Activated CD8-positive, alpha-beta memory T cell treated with anti-CD3 and anti-CD28 coated beads, Interleukin-2, amount 10 ng/mL, durations not matched to agents 7 days and 5 days (primary cell): ENCODE measurements at regions not wholly inside any gene's neighbourhood (a gene's known extent, or its start where the extent isn't known, plus 50 kb on each side); places are given as distances from the start of the nearest gene placed in this dataset.

ENCODE experiments used
- ATAC-seq: fragments of 150-1000 bp; cut with Tn5 transposase; one replicate; pipeline ENCODE4 v1.10.0; 2021; ENCODE audit warnings: moderate library complexity
- CTCF ChIA-PET: fragments of 350-600 bp; sonication (Branson Sonifier 250); formaldehyde crosslinking; loops from one replicate; lab custom pipeline; 2021; ENCODE audit warnings: antibody characterized with exemption; lab: Charles Lee
- DNase-seq: peaks from one replicate; pipeline ENCODE4 v3.0.0-alpha.2; 2020
- H3K27ac Mint-ChIP-seq: one replicate; pipeline ENCODE4 v1.8.0; 2021; ENCODE audit warnings: mild to moderate bottlenecking, mixed read lengths
- H3K27me3 Mint-ChIP-seq: one replicate; pipeline ENCODE4 v1.8.0; 2021; ENCODE audit warnings: mixed read lengths
- H3K36me3 Mint-ChIP-seq: one replicate; pipeline ENCODE4 v1.8.0; 2021; ENCODE audit warnings: mild to moderate bottlenecking, mixed read lengths
- H3K4me1 Mint-ChIP-seq: one replicate; pipeline ENCODE4 v1.8.0; 2021; ENCODE audit warnings: mixed read lengths
- H3K4me3 Mint-ChIP-seq: one replicate; pipeline ENCODE4 v1.8.0; 2021; ENCODE audit warnings: mild to moderate bottlenecking, moderate library complexity, mixed read lengths
- H3K9me3 Mint-ChIP-seq: one replicate; pipeline ENCODE4 v1.8.0; 2022; ENCODE audit warnings: low read depth, mixed read lengths

- H3K27ac Mint-ChIP-seq = no peak overlapping the region
- peaks cover 14% of the 10 kb centered on the region for H3K27me3 Mint-ChIP-seq
- no peak for ATAC-seq
- H3K36me3 Mint-ChIP-seq = no peaks in the 10 kb centered on the region
- CTCF ChIA-PET = interaction anchor here (2.0 kb wide), 1 partner anchor 11 kb away, joined by 5 read pairs; no protein-coding TSS in a partner anchor
- DNase-seq = no peak
- no peak overlapping the region for H3K4me3 Mint-ChIP-seq
- no peaks in the 10 kb centered on the region for H3K9me3 Mint-ChIP-seq
- no peaks in the 10 kb centered on the region for H3K4me1 Mint-ChIP-seq
Observed at GRCh38 chr9:1946526-1947283, 68.4 kb upstream of the SMARCA2 start.

GRCh38 chr9:1947438-1947837, 67.7 kb upstream of the SMARCA2 start:
- no peaks in the 10 kb centered on the region for H3K9me3 Mint-ChIP-seq
- no peaks in the 10 kb centered on the region for H3K4me1 Mint-ChIP-seq
- CTCF ChIA-PET = interaction anchor here (2.0 kb wide), 1 partner anchor 11 kb away, joined by 5 read pairs; no protein-coding TSS in a partner anchor
- DNase-seq = no peak
- no peaks in the 10 kb centered on the region for H3K36me3 Mint-ChIP-seq
- no peak overlapping the region for H3K27ac Mint-ChIP-seq
- H3K27me3 Mint-ChIP-seq = peaks cover 14% of the 10 kb centered on the region
- ATAC-seq = no peak
- no peak overlapping the region for H3K4me3 Mint-ChIP-seq

GRCh38 chr9:1948541-1948940, 66.6 kb upstream of the SMARCA2 start:
- CTCF ChIA-PET = interaction anchor here (1.3 kb wide), 1 partner anchor 21 kb away, joined by 3 read pairs; no protein-coding TSS in a partner anchor
- peaks cover 14% of the 10 kb centered on the region for H3K27me3 Mint-ChIP-seq
- no peaks in the 10 kb centered on the region for H3K4me1 Mint-ChIP-seq
- H3K27ac Mint-ChIP-seq = no peak overlapping the region
- H3K36me3 Mint-ChIP-seq = no peaks in the 10 kb centered on the region
- H3K4me3 Mint-ChIP-seq = no peak overlapping the region
- no peaks in the 10 kb centered on the region for H3K9me3 Mint-ChIP-seq
- ATAC-seq (no peak), DNase-seq (no peak)

- H3K4me1 Mint-ChIP-seq = no peaks in the 10 kb centered on the region
- H3K27ac Mint-ChIP-seq = no peak overlapping the region
- peaks cover 11% of the 10 kb centered on the region for H3K27me3 Mint-ChIP-seq
- no peak for DNase-seq
- no peaks in the 10 kb centered on the region for H3K9me3 Mint-ChIP-seq
- H3K36me3 Mint-ChIP-seq = no peaks in the 10 kb centered on the region
- H3K4me3 Mint-ChIP-seq = no peak overlapping the region
- CTCF ChIA-PET = no interaction called here
- ATAC-seq = no peak
Observed at GRCh38 chr9:1951446-1951845, 63.7 kb upstream of the SMARCA2 start.

- CTCF ChIA-PET = no interaction called here
- ATAC-seq (no peak), DNase-seq (no peak)
- peaks cover 11% of the 10 kb centered on the region for H3K27me3 Mint-ChIP-seq
- H3K36me3 Mint-ChIP-seq = no peaks in the 10 kb centered on the region
- no peaks in the 10 kb centered on the region for H3K9me3 Mint-ChIP-seq
- H3K27ac Mint-ChIP-seq = no peak overlapping the region
- H3K4me1 Mint-ChIP-seq = no peaks in the 10 kb centered on the region
- H3K4me3 Mint-ChIP-seq = no peak overlapping the region
Observed at GRCh38 chr9:1952001-1952400, 63.1 kb upstream of the SMARCA2 start.

- CTCF ChIA-PET = no interaction called here
- H3K4me3 Mint-ChIP-seq = no peak overlapping the region
- H3K4me1 Mint-ChIP-seq = no peaks in the 10 kb centered on the region
- peaks cover 11% of the 10 kb centered on the region for H3K27me3 Mint-ChIP-seq
- no peaks in the 10 kb centered on the region for H3K36me3 Mint-ChIP-seq
- ATAC-seq (no peak), DNase-seq (no peak)
- no peaks in the 10 kb centered on the region for H3K9me3 Mint-ChIP-seq
- H3K27ac Mint-ChIP-seq = no peak overlapping the region
Observed at GRCh38 chr9:1954238-1954637, 60.9 kb upstream of the SMARCA2 start.

GRCh38 chr9:1956958-1957357, 58.2 kb upstream of the SMARCA2 start:
- DNase-seq (no peak), ATAC-seq (no peak)
- Mint-ChIP-seq H3K36me3 (no peaks in the 10 kb centered on the region), H3K4me3 (no peak overlapping the region), H3K27me3 (peaks cover 14% of the 10 kb centered on the region), H3K4me1 (no peaks in the 10 kb centered on the region), H3K9me3 (no peaks in the 10 kb centered on the region), H3K27ac (no peak overlapping the region)
- CTCF ChIA-PET = no interaction called here

- Mint-ChIP-seq H3K9me3 (no peaks in the 10 kb centered on the region), H3K4me3 (no peak overlapping the region), H3K4me1 (no peaks in the 10 kb centered on the region), H3K36me3 (no peaks in the 10 kb centered on the region), H3K27ac (no peak overlapping the region), H3K27me3 (peaks cover 14% of the 10 kb centered on the region)
- CTCF ChIA-PET = no interaction called here
- no peak for ATAC-seq
- no peak for DNase-seq
Observed at GRCh38 chr9:1957856-1958255, 57.3 kb upstream of the SMARCA2 start.

- Mint-ChIP-seq H3K9me3 (no peaks in the 10 kb centered on the region), H3K27me3 (peaks cover 10% of the 10 kb centered on the region), H3K27ac (no peak overlapping the region), H3K4me3 (no peak overlapping the region), H3K4me1 (no peaks in the 10 kb centered on the region), H3K36me3 (no peaks in the 10 kb centered on the region)
- ATAC-seq = no peak
- DNase-seq = no peak
- CTCF ChIA-PET = interaction anchor here (1.6 kb wide), 1 partner anchor 18 kb away, joined by 4 read pairs; no protein-coding TSS in a partner anchor
Observed at GRCh38 chr9:1959371-1959770, 55.8 kb upstream of the SMARCA2 start.

- Mint-ChIP-seq H3K36me3 (no peaks in the 10 kb centered on the region), H3K4me1 (no peaks in the 10 kb centered on the region), H3K4me3 (no peak overlapping the region), H3K27me3 (peaks cover 11% of the 10 kb centered on the region), H3K27ac (no peak overlapping the region), H3K9me3 (no peaks in the 10 kb centered on the region)
- ATAC-seq (no peak), DNase-seq (no peak)
- CTCF ChIA-PET = interaction anchor here (0.6 to 1.6 kb wide), 3 partner anchors 19 to 151 kb away, joined by 3 to 5 read pairs (median 4); no protein-coding TSS in a partner anchor
Observed at GRCh38 chr9:1960342-1961042, 54.7 kb upstream of the SMARCA2 start.

GRCh38 chr9:1962122-1962521, 53.0 kb upstream of the SMARCA2 start:
- CTCF ChIA-PET = no interaction called here
- Mint-ChIP-seq H3K27ac (no peak overlapping the region), H3K4me1 (no peaks in the 10 kb centered on the region), H3K27me3 (peaks cover 17% of the 10 kb centered on the region), H3K4me3 (no peak overlapping the region), H3K36me3 (no peaks in the 10 kb centered on the region), H3K9me3 (no peaks in the 10 kb centered on the region)
- DNase-seq = no peak
- no peak for ATAC-seq

- H3K4me3 Mint-ChIP-seq = no peak overlapping the region
- H3K9me3 Mint-ChIP-seq = no peaks in the 10 kb centered on the region
- CTCF ChIA-PET = no interaction called here
- no peak for ATAC-seq
- H3K36me3 Mint-ChIP-seq = no peaks in the 10 kb centered on the region
- H3K27ac Mint-ChIP-seq = no peak overlapping the region
- H3K4me1 Mint-ChIP-seq = no peaks in the 10 kb centered on the region
- DNase-seq = no peak
- H3K27me3 Mint-ChIP-seq = peaks cover 19% of the 10 kb centered on the region
Observed at GRCh38 chr9:1962588-1963106, 52.5 kb upstream of the SMARCA2 start.

- H3K9me3 Mint-ChIP-seq = no peaks in the 10 kb centered on the region
- CTCF ChIA-PET = no interaction called here
Observed at GRCh38 chr9:1964093-1964492, 51.1 kb upstream of the SMARCA2 start.

More at GRCh38 chr9:1964093-1964492, 51.1 kb upstream of the SMARCA2 start:
- H3K27me3 Mint-ChIP-seq = peaks cover 19% of the 10 kb centered on the region
- ATAC-seq (no peak), DNase-seq (no peak)
- no peak overlapping the region for H3K27ac Mint-ChIP-seq
- H3K4me3 Mint-ChIP-seq = no peak overlapping the region
- H3K36me3 Mint-ChIP-seq = no peaks in the 10 kb centered on the region
- H3K4me1 Mint-ChIP-seq = no peaks in the 10 kb centered on the region
